ENCODE measurements at regions not wholly inside any gene's neighbourhood (a gene's known extent, or its start where the extent isn't known, plus 50 kb on each side); places are given as distances from the start of the nearest gene placed in this dataset.

GRCh38 chr5:141760753-141761152, 78.7 kb upstream of the ARAP3 start:
- no peaks in the 10 kb centered on the region for H3K79me2 ChIP-seq (replicated peaks; ENCODE audit: insufficient read depth)
- no peaks in the 10 kb centered on the region for H3K36me3 ChIP-seq (ENCODE audit: insufficient read depth)
- 0 out of 2 replicates have a peak overlapping the region, but pooled peaks have one; percentile 27 for H3K4me2 ChIP-seq
- peaks cover 3% of the 10 kb centered on the region; the same call in 1 of the 2 replicates for H3K27me3 ChIP-seq (ENCODE audit: insufficient read depth)
- DNase-seq (ENCODE audit: low spot score) (peak; percentile 40), ATAC-seq (no peak; the same call in 1 of the 3 replicates)
- H3K27me3 Mint-ChIP-seq (ENCODE audit: insufficient read depth, low read depth, poor library complexity) = peaks cover 25% of the 10 kb centered on the region
- no peak overlapping the region for H3K4me3 Mint-ChIP-seq
- H3K4me3 ChIP-seq = no peak overlapping the region
- H3K9me2 ChIP-seq (ENCODE audit: insufficient read depth) = no peaks in the 10 kb centered on the region
- no peak overlapping the region for H3K27ac Mint-ChIP-seq
- H2AFZ ChIP-seq = no peak overlapping the region; the same call in 1 of the 2 replicates
- 0 out of 2 replicates have a peak, but pooled peaks cover 17% of the 10 kb centered on the region for H3F3A ChIP-seq (replicated peaks; ENCODE audit: low read depth)
- H3K4me1 Mint-ChIP-seq = peaks cover 57% of the 10 kb centered on the region
- peaks cover 43% of the 10 kb centered on the region for H3K4me1 ChIP-seq (ENCODE audit: insufficient read depth)
- H4K20me1 ChIP-seq (replicated peaks; ENCODE audit: insufficient read depth) = no peaks in the 10 kb centered on the region; the same call in 1 of the 2 replicates
- no peak overlapping the region for H3K27ac ChIP-seq (ENCODE audit: low read depth)
- H3K9me3 Mint-ChIP-seq = no peaks in the 10 kb centered on the region
- H3K36me3 Mint-ChIP-seq (ENCODE audit: low read depth) = no peaks in the 10 kb centered on the region
- no peak for TF ChIP-seq ZNF331 (CRISPR knock-in tag; IDR thresholded peaks at IDR 0.05; ENCODE audit: low read depth)
- TF ChIP-seq STAT1 (IDR thresholded peaks at IDR 0.05; ENCODE audit: unreplicated experiment) = no peak
- TF ChIP-seq, protein P1, sequence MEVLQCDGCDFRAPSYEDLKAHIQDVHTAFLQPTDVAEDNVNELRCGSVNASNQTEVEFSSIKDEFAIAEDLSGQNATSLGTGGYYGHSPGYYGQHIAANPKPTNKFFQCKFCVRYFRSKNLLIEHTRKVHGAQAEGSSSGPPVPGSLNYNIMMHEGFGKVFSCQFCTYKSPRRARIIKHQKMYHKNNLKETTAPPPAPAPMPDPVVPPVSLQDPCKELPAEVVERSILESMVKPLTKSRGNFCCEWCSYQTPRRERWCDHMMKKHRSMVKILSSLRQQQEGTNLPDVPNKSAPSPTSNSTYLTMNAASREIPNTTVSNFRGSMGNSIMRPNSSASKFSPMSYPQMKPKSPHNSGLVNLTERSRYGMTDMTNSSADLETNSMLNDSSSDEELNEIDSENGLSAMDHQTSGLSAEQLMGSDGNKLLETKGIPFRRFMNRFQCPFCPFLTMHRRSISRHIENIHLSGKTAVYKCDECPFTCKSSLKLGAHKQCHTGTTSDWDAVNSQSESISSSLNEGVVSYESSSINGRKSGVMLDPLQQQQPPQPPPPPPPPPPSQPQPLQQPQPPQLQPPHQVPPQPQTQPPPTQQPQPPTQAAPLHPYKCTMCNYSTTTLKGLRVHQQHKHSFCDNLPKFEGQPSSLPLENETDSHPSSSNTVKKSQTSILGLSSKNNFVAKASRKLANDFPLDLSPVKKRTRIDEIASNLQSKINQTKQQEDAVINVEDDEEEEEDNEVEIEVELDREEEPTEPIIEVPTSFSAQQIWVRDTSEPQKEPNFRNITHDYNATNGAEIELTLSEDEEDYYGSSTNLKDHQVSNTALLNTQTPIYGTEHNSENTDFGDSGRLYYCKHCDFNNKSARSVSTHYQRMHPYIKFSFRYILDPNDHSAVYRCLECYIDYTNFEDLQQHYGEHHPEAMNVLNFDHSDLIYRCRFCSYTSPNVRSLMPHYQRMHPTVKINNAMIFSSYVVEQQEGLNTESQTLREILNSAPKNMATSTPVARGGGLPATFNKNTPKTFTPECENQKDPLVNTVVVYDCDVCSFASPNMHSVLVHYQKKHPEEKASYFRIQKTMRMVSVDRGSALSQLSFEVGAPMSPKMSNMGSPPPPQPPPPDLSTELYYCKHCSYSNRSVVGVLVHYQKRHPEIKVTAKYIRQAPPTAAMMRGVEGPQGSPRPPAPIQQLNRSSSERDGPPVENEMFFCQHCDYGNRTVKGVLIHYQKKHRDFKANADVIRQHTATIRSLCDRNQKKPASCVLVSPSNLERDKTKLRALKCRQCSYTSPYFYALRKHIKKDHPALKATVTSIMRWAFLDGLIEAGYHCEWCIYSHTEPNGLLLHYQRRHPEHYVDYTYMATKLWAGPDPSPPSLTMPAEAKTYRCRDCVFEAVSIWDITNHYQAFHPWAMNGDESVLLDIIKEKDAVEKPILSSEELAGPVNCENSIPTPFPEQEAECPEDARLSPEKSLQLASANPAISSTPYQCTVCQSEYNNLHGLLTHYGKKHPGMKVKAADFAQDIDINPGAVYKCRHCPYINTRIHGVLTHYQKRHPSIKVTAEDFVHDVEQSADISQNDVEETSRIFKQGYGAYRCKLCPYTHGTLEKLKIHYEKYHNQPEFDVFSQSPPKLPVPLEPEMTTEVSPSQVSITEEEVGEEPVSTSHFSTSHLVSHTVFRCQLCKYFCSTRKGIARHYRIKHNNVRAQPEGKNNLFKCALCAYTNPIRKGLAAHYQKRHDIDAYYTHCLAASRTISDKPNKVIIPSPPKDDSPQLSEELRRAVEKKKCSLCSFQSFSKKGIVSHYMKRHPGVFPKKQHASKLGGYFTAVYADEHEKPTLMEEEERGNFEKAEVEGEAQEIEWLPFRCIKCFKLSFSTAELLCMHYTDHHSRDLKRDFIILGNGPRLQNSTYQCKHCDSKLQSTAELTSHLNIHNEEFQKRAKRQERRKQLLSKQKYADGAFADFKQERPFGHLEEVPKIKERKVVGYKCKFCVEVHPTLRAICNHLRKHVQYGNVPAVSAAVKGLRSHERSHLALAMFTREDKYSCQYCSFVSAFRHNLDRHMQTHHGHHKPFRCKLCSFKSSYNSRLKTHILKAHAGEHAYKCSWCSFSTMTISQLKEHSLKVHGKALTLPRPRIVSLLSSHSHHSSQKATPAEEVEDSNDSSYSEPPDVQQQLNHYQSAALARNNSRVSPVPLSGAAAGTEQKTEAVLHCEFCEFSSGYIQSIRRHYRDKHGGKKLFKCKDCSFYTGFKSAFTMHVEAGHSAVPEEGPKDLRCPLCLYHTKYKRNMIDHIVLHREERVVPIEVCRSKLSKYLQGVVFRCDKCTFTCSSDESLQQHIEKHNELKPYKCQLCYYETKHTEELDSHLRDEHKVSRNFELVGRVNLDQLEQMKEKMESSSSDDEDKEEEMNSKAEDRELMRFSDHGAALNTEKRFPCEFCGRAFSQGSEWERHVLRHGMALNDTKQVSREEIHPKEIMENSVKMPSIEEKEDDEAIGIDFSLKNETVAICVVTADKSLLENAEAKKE (CRISPR knock-in tag; IDR thresholded peaks at IDR 0.05) = no peak
- TF ChIP-seq CREB1 (CRISPR knock-in tag; IDR thresholded peaks at IDR 0.05; ENCODE audit: low read depth) = no peak
- no peak for TF ChIP-seq JUNB (IDR thresholded peaks at IDR 0.05; ENCODE audit: unreplicated experiment)
- TF ChIP-seq, protein P2, sequence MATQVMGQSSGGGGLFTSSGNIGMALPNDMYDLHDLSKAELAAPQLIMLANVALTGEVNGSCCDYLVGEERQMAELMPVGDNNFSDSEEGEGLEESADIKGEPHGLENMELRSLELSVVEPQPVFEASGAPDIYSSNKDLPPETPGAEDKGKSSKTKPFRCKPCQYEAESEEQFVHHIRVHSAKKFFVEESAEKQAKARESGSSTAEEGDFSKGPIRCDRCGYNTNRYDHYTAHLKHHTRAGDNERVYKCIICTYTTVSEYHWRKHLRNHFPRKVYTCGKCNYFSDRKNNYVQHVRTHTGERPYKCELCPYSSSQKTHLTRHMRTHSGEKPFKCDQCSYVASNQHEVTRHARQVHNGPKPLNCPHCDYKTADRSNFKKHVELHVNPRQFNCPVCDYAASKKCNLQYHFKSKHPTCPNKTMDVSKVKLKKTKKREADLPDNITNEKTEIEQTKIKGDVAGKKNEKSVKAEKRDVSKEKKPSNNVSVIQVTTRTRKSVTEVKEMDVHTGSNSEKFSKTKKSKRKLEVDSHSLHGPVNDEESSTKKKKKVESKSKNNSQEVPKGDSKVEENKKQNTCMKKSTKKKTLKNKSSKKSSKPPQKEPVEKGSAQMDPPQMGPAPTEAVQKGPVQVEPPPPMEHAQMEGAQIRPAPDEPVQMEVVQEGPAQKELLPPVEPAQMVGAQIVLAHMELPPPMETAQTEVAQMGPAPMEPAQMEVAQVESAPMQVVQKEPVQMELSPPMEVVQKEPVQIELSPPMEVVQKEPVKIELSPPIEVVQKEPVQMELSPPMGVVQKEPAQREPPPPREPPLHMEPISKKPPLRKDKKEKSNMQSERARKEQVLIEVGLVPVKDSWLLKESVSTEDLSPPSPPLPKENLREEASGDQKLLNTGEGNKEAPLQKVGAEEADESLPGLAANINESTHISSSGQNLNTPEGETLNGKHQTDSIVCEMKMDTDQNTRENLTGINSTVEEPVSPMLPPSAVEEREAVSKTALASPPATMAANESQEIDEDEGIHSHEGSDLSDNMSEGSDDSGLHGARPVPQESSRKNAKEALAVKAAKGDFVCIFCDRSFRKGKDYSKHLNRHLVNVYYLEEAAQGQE (IDR thresholded peaks at IDR 0.05; ENCODE audit: unreplicated experiment) = no peak
- no peak for TF ChIP-seq ZNF114 (CRISPR knock-in tag; IDR thresholded peaks at IDR 0.05)
- TF ChIP-seq ETS1 (IDR thresholded peaks at IDR 0.05) = no peak
- no peak for TF ChIP-seq POLR2AphosphoS5 (IDR thresholded peaks at IDR 0.05; ENCODE audit: low read depth)

All from GM23338 (cell line).